GM18868 (cell line): ENCODE measurements at regions not wholly inside any gene's neighbourhood (a gene's known extent, or its start where the extent isn't known, plus 50 kb on each side); places are given as distances from the start of the nearest gene placed in this dataset.
"Not testable (repeated sequence)": the region's sequence is repeated elsewhere in the genome, so short reads cannot be mapped to it uniquely, and the experiment has no call there.

Source experiments
- ATAC-seq: cut with Tn5 transposase; IDR thresholded peaks from one replicate; pipeline ENCODE4 v1.9.1; 2021; ENCODE audit warnings: mild to moderate bottlenecking, moderate library complexity; ENCODE audit not compliant: unreplicated experiment

DNA sequence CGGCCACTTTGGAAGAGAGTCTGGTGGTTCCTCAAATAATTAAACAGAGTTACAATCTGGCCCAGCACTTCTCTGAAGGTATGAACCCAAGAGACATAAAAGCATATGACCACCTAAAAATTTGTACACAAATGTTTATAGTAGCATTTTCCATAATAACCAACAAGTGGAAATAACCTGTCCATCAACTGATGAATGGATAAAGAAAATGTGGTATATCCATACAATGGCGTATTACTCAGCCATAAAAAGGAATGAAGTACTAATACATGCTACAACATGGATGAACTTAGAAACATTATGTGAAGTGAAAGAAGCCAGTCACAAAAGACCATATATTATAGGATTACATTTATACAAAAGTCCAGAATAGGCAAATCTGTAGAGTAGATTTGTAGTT, 76.0 kb upstream of the RGPD5 start:
- ATAC-seq: no peak

DNA sequence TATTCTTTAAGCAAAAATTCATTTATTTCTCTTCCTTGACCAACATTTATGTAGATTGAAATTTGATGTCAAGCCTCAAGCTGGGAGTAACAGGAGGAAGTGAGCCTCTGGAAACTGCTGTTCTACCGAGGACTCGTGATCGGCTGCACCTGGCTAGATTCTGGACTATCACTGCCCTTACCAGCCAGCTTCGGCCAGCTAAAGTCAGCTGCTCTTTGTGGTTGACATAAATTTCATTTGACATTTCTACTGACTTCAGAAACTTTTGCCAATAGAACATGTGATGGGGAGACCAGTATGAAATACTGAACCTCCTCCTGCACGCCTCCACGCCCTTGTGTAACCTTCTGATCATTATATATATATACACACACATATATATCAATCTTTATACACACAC, 74.2 kb upstream of the RGPD5 start:
- ATAC-seq: no peak

DNA sequence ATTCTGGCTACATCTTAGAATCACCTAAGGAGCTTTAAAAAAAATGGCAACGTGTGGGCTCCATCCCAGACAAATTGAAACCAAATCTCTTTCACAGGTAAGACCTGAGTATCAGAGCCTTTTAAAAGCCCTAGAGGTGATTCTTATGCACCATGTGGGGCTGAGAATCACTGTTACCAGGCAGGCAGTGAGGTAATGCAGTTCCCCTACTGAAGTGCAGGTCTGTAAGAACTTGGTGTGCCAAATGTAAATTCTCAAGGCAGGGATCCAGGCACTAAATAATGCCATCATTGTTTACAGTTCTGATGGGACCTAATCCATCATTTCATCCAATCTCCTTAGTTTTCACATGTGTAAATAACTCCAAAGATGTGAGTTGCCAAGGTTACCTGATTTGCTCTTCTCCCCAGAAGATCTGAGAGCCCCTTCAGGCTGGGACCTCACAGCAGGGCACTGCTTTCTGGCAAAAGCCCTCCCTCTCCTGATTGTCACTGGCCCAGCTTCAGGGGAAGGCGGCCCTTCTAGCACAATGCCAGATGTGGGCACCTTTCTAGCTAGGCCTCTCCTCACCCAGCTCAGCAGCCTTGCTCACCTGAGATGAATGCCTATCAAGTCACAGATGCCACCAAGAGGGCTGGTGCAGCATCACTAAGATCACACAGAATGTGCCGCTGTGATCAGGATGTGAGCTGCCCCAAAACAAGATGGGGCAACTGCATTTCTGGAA, 73.6 kb upstream of the RGPD5 start:
- ATAC-seq: no peak

- ATAC-seq: no peak
Measured at GRCh38 chr2:109721135-109721534, 73.0 kb upstream of the RGPD5 start.

GRCh38 chr2:109721626-109722025, 72.5 kb upstream of the RGPD5 start:
- no peak for ATAC-seq

GRCh38 chr2:109722026-109722425, 72.1 kb upstream of the RGPD5 start:
- ATAC-seq: no peak

GRCh38 chr2:109722640-109723039, 71.5 kb upstream of the RGPD5 start:
- ATAC-seq: not testable (repeated sequence)

- ATAC-seq: not testable (repeated sequence)
Measured at GRCh38 chr2:109723153-109723552, 71.0 kb upstream of the RGPD5 start.

GRCh38 chr2:109724533-109725460, 69.3 kb upstream of the RGPD5 start:
- no peak for ATAC-seq

DNA sequence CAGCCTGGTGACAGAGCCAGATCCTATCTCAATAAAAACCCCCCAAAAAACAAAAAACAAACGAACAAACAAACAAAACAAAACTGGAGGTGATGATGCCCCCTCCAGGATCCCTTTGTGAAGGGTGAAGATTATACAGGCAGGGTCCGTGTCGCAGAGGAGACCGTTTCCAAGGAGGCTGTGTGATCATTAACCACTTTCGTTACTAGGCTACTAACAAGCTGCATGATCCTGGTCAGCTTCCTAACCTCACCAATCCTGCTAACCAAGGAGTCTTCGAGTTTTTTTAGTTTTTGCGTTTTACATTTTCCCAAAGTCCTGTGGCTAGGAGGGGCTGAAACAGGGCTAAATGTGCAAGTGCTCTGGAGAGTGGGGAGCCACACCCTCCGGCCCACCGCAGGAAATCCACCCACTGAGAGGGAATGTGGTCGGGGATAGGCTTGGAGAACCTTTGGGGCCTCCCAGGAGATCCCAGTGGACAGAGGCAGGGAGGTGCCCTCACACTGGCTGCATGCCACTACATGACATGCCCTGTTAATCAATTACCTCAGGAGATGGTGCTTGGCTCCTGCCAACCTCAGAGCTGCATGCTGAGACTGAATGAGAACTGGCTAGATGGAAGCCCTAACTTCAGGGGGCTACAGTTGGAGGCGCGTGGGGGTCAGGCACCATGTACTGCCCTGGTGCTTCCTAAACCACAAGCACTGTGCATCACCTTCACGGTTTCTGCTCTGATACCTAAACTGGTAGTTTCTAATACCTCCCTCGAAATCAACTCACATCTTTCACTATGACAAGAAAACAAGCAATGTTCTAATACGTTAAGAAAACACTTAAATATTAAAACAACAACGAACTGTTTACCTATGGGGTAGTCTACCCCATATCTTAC, 67.5 kb upstream of the RGPD5 start:
- ATAC-seq: no peak

GRCh38 chr2:109727929-109728447, 66.1 kb upstream of the RGPD5 start:
- no peak for ATAC-seq

GRCh38 chr2:109733746-109734145, 60.4 kb upstream of the RGPD5 start:
- ATAC-seq: not testable (repeated sequence)

DNA sequence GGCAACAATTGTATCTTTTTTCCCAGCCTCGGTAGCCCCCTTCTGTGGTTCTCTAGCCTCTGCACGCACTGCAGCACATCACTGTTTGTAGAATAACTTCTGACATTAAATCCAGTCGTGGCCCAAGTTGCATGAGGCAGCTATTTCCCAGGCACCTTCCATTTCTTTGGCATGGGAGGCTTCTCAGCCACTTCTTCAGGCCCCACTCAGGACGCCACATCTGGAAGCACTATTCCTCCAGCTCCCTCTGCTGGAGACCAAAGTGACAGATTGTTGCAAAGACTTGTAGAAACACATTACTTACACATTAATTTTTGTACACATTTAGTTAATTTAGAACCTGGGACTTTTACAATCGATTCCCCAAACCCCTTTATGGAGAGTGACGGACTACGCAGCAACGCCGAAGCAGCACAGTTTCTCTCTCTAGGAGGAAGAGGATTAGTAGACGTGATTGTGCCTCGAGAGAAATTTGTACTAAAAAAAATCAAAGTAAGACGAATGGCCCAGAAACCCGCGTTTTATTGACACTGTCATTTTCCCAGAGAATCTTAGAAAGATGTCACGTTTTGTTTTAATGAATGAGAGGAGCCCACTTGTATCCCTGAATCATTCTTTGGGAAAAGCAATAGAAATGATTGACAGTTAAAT, 57.8 kb upstream of the RGPD5 start:
- ATAC-seq: no peak
